Immature natural killer cell (primary cell): ENCODE measurements at regions not wholly inside any gene's neighbourhood (a gene's known extent, or its start where the extent isn't known, plus 50 kb on each side); places are given as distances from the start of the nearest gene placed in this dataset.

Experiments
- DNase-seq, 3 donors: peaks; one replicate each; pipeline ENCODE4 v3.0.0; 2022; ENCODE audit warnings: mixed read lengths in 1 of 3
- H3K27ac Mint-ChIP-seq, 6 donors: one replicate each; pipeline ENCODE4 v1.8.0; 2020; ENCODE audit warnings: mixed read lengths in 6 of 6, mild to moderate bottlenecking in 5 of 6, inconsistent platforms in 4 of 6, moderate library complexity in 3 of 6
- H3K27me3 Mint-ChIP-seq, 3 donors: one replicate each; pipeline ENCODE4 v1.8.0; 2020 to 2021; ENCODE audit warnings: low read depth in 3 of 3, mild to moderate bottlenecking in 3 of 3, mixed read lengths in 3 of 3, moderate library complexity in 3 of 3, inconsistent platforms in 1 of 3
- H3K36me3 Mint-ChIP-seq, 3 donors: one replicate each; pipeline ENCODE4 v1.8.0; 2020; ENCODE audit warnings: mixed read lengths in 3 of 3, inconsistent platforms in 2 of 3, mild to moderate bottlenecking in 2 of 3
- H3K4me1 Mint-ChIP-seq, 2 donors: one replicate each; pipeline ENCODE4 v1.8.0; 2020; ENCODE audit warnings: inconsistent platforms in 2 of 2, mild to moderate bottlenecking in 2 of 2, mixed read lengths in 2 of 2, moderate library complexity in 1 of 2
- H3K4me3 Mint-ChIP-seq, 5 donors: one replicate each; pipeline ENCODE4 v1.8.0; 2020; ENCODE audit warnings: mild to moderate bottlenecking in 5 of 5, mixed read lengths in 5 of 5, inconsistent platforms in 3 of 5, moderate library complexity in 3 of 5
- H3K9me3 Mint-ChIP-seq, 6 donors: one replicate each; pipeline ENCODE4 v1.8.0; 2020; ENCODE audit warnings: mild to moderate bottlenecking in 6 of 6, mixed read lengths in 6 of 6, inconsistent platforms in 4 of 6, moderate library complexity in 3 of 6

- H3K27ac Mint-ChIP-seq = no peak overlapping the region
- H3K4me3 Mint-ChIP-seq = no peak overlapping the region
- H3K27me3 Mint-ChIP-seq = peaks cover 5 to 14% (median 10%) of the 10 kb centered on the region in 3 donors
- no peaks in the 10 kb centered on the region for H3K4me1 Mint-ChIP-seq
- DNase-seq = no peak
- no peaks in the 10 kb centered on the region for H3K36me3 Mint-ChIP-seq
- peaks cover 0 to 1% (median 0%) of the 10 kb centered on the region in 6 donors for H3K9me3 Mint-ChIP-seq
Measured at GRCh38 chr21:35678393-35678792, 381.9 kb downstream of the SETD4 start.

GRCh38 chr21:35677298-35677841 lies 383.0 kb downstream of the SETD4 start:
- no peaks in the 10 kb centered on the region for H3K4me1 Mint-ChIP-seq
- H3K4me3 Mint-ChIP-seq = no peak overlapping the region
- H3K27me3 Mint-ChIP-seq = peaks cover 7 to 19% (median 7%) of the 10 kb centered on the region in 3 donors
- no peaks in the 10 kb centered on the region for H3K9me3 Mint-ChIP-seq
- H3K27ac Mint-ChIP-seq = no peak overlapping the region
- no peaks in the 10 kb centered on the region for H3K36me3 Mint-ChIP-seq
- DNase-seq = no peak

- no peaks in the 10 kb centered on the region for H3K9me3 Mint-ChIP-seq
- no peak for DNase-seq
- no peaks in the 10 kb centered on the region for H3K36me3 Mint-ChIP-seq
- H3K4me1 Mint-ChIP-seq = no peaks in the 10 kb centered on the region
- H3K27ac Mint-ChIP-seq = no peak overlapping the region
- peaks cover 5 to 25% (median 7%) of the 10 kb centered on the region in 3 donors for H3K27me3 Mint-ChIP-seq
- no peak overlapping the region for H3K4me3 Mint-ChIP-seq
Measured at GRCh38 chr21:35674895-35675470, 385.3 kb downstream of the SETD4 start.

GRCh38 chr21:35674091-35674671 lies 386.1 kb downstream of the SETD4 start:
- peaks cover 5 to 21% (median 7%) of the 10 kb centered on the region in 3 donors for H3K27me3 Mint-ChIP-seq
- no peaks in the 10 kb centered on the region for H3K9me3 Mint-ChIP-seq
- no peaks in the 10 kb centered on the region for H3K36me3 Mint-ChIP-seq
- no peak overlapping the region for H3K4me3 Mint-ChIP-seq
- no peaks in the 10 kb centered on the region for H3K4me1 Mint-ChIP-seq
- DNase-seq = no peak
- no peak overlapping the region for H3K27ac Mint-ChIP-seq

GRCh38 chr21:35672313-35672712 lies 388.0 kb downstream of the SETD4 start:
- H3K4me3 Mint-ChIP-seq = no peak overlapping the region
- no peaks in the 10 kb centered on the region for H3K4me1 Mint-ChIP-seq
- no peaks in the 10 kb centered on the region for H3K36me3 Mint-ChIP-seq
- peaks cover 3 to 22% (median 7%) of the 10 kb centered on the region in 3 donors for H3K27me3 Mint-ChIP-seq
- no peak overlapping the region for H3K27ac Mint-ChIP-seq
- no peak for DNase-seq
- no peaks in the 10 kb centered on the region for H3K9me3 Mint-ChIP-seq

- H3K27me3 Mint-ChIP-seq = peaks cover 0 to 12% (median 7%) of the 10 kb centered on the region in 3 donors
- H3K9me3 Mint-ChIP-seq = no peaks in the 10 kb centered on the region
- no peaks in the 10 kb centered on the region for H3K4me1 Mint-ChIP-seq
- H3K4me3 Mint-ChIP-seq = no peak overlapping the region
- no peak for DNase-seq
- H3K27ac Mint-ChIP-seq = no peak overlapping the region
- H3K36me3 Mint-ChIP-seq = no peaks in the 10 kb centered on the region
Measured at GRCh38 chr21:35664683-35665082, 395.6 kb downstream of the SETD4 start.

GRCh38 chr21:35663856-35664606 lies 396.3 kb downstream of the SETD4 start:
- peaks cover 0 to 12% (median 7%) of the 10 kb centered on the region in 3 donors for H3K27me3 Mint-ChIP-seq
- H3K36me3 Mint-ChIP-seq = no peaks in the 10 kb centered on the region
- H3K4me3 Mint-ChIP-seq = no peak overlapping the region
- DNase-seq = no peak
- no peaks in the 10 kb centered on the region for H3K9me3 Mint-ChIP-seq
- H3K4me1 Mint-ChIP-seq = no peaks in the 10 kb centered on the region
- H3K27ac Mint-ChIP-seq = no peak overlapping the region

- DNase-seq = no peak
- H3K27ac Mint-ChIP-seq = no peak overlapping the region
Measured at GRCh38 chr21:35658242-35658641, 402.1 kb downstream of the SETD4 start.

GRCh38 chr21:35652872-35653271 lies 407.5 kb downstream of the SETD4 start:
- Mint-ChIP-seq H3K9me3 (no peaks in the 10 kb centered on the region), H3K27ac (no peak overlapping the region), H3K4me3 (no peak overlapping the region), H3K27me3 (peaks cover 1 to 7% (median 2%) of the 10 kb centered on the region in 3 donors), H3K36me3 (no peaks in the 10 kb centered on the region), H3K4me1 (no peaks in the 10 kb centered on the region)
- no peak for DNase-seq

More at GRCh38 chr21:35658242-35658641, 402.1 kb downstream of the SETD4 start:
- H3K27me3 Mint-ChIP-seq = peaks cover 2 to 3% (median 2%) of the 10 kb centered on the region in 3 donors
- H3K9me3 Mint-ChIP-seq = no peaks in the 10 kb centered on the region
- H3K4me3 Mint-ChIP-seq = no peak overlapping the region
- H3K4me1 Mint-ChIP-seq = no peaks in the 10 kb centered on the region
- H3K36me3 Mint-ChIP-seq = no peaks in the 10 kb centered on the region

- Mint-ChIP-seq H3K27ac (no peak overlapping the region), H3K27me3 (peaks cover 1 to 7% (median 2%) of the 10 kb centered on the region in 3 donors), H3K36me3 (no peaks in the 10 kb centered on the region), H3K4me1 (no peaks in the 10 kb centered on the region), H3K9me3 (no peaks in the 10 kb centered on the region), H3K4me3 (no peak overlapping the region)
- DNase-seq = no peak
Measured at GRCh38 chr21:35652196-35652595, 408.1 kb downstream of the SETD4 start.

- no peak overlapping the region for H3K4me3 Mint-ChIP-seq
- H3K27ac Mint-ChIP-seq = no peak overlapping the region
- peaks cover 2 to 5% (median 4%) of the 10 kb centered on the region in 3 donors for H3K27me3 Mint-ChIP-seq
- no peaks in the 10 kb centered on the region for H3K9me3 Mint-ChIP-seq
- no peaks in the 10 kb centered on the region for H3K36me3 Mint-ChIP-seq
- no peak for DNase-seq
- H3K4me1 Mint-ChIP-seq = no peaks in the 10 kb centered on the region
Measured at GRCh38 chr21:35651196-35651595, 409.1 kb downstream of the SETD4 start.

GRCh38 chr21:35649186-35649585 lies 411.1 kb downstream of the SETD4 start:
- Mint-ChIP-seq H3K27me3 (peaks cover 4 to 5% (median 4%) of the 10 kb centered on the region in 3 donors), H3K27ac (no peak overlapping the region), H3K4me1 (no peaks in the 10 kb centered on the region)

GRCh38 chr21:35648512-35648911 lies 411.8 kb downstream of the SETD4 start:
- Mint-ChIP-seq H3K4me1 (no peaks in the 10 kb centered on the region), H3K9me3 (no peaks in the 10 kb centered on the region), H3K27me3 (peaks cover 4 to 7% (median 5%) of the 10 kb centered on the region in 3 donors), H3K36me3 (no peaks in the 10 kb centered on the region), H3K27ac (no peak overlapping the region), H3K4me3 (no peak overlapping the region)
- DNase-seq = no peak

More at GRCh38 chr21:35649186-35649585, 411.1 kb downstream of the SETD4 start:
- Mint-ChIP-seq H3K4me3 (no peak overlapping the region), H3K9me3 (no peaks in the 10 kb centered on the region), H3K36me3 (no peaks in the 10 kb centered on the region)
- no peak for DNase-seq

GRCh38 chr21:35646606-35647005 lies 413.7 kb downstream of the SETD4 start:
- DNase-seq = no peak
- H3K36me3 Mint-ChIP-seq = no peaks in the 10 kb centered on the region
- H3K9me3 Mint-ChIP-seq = no peaks in the 10 kb centered on the region
- no peaks in the 10 kb centered on the region for H3K4me1 Mint-ChIP-seq
- H3K27ac Mint-ChIP-seq = no peak overlapping the region
- H3K27me3 Mint-ChIP-seq = peaks cover 5 to 7% (median 6%) of the 10 kb centered on the region in 3 donors
- H3K4me3 Mint-ChIP-seq = no peak overlapping the region
